Spleen (tissue), 11 donors: ENCODE measurements at regions not wholly inside any gene's neighbourhood (a gene's known extent, or its start where the extent isn't known, plus 50 kb on each side); places are given as distances from the start of the nearest gene placed in this dataset.

Source experiments
- DNase-seq: peaks from one replicate; pipeline ENCODE4 v3.0.0-alpha.2; 2020
- H3K27ac ChIP-seq, 8 donors: fragments of 200-600 bp; sonication (generic) in 7 of 8; 1 replicate in 4 of 8; 2 replicates in 4 of 8; pipeline versions ENCODE4 v1.5.0 to v1.8.0; 2016 to 2021; ENCODE audit warnings: inconsistent platforms in 4 of 8, mild to moderate bottlenecking in 4 of 8, moderate library complexity in 1 of 8
- H3K27me3 ChIP-seq, 7 donors: fragments of 200-600 bp; sonication (generic) in 6 of 7; replicated peaks in 1 of 7; 1 replicate in 4 of 7; 2 replicates in 3 of 7; pipeline versions ENCODE4 v1.5.0 to v1.8.0; 2016 to 2021; ENCODE audit warnings: inconsistent platforms in 3 of 7, mild to moderate bottlenecking in 1 of 7
- H3K36me3 ChIP-seq, 6 donors: fragments of 200-600 bp; sonication (generic) in 5 of 6; 1 replicate in 4 of 6; 2 replicates in 2 of 6; pipeline versions ENCODE4 v1.5.0 to v1.8.0; 2016 to 2021; ENCODE audit warnings: inconsistent platforms in 2 of 6
- H3K4me1 ChIP-seq, 6 donors: fragments of 200-600 bp; sonication (generic) in 5 of 6; 1 replicate in 3 of 6; 2 replicates in 3 of 6; pipeline versions ENCODE4 v1.5.0 to v1.8.0; 2016 to 2021; ENCODE audit warnings: inconsistent platforms in 3 of 6
- H3K4me3 ChIP-seq, 8 donors: fragments of 200-600 bp; sonication (generic) in 7 of 8; 1 replicate in 4 of 8; 2 replicates in 4 of 8; pipeline versions ENCODE4 v1.5.0 to v1.8.0; 2016 to 2021; ENCODE audit warnings: inconsistent platforms in 4 of 8, mild to moderate bottlenecking in 4 of 8, moderate library complexity in 2 of 8
- H3K9me3 ChIP-seq, 8 donors: fragments of 200-600 bp; sonication (generic) in 7 of 8; 1 replicate in 4 of 8; 2 replicates in 4 of 8; pipeline versions ENCODE4 v1.5.0 to v1.8.0; 2016 to 2021; ENCODE audit warnings: inconsistent platforms in 4 of 8
- POLR2A ChIP-seq, 3 donors: fragments of 450-650 bp; IDR thresholded peaks; one replicate each; pipeline ENCODE4 v1.5.1; 2017; ENCODE audit warnings: antibody characterized with exemption in 3 of 3, mild to moderate bottlenecking in 1 of 3
- POLR2AphosphoS5 ChIP-seq, 3 donors: sonication (generic); formaldehyde crosslinking; IDR thresholded peaks; one replicate each; pipeline ENCODE4 v1.5.1; 2017; ENCODE audit warnings: antibody characterized with exemption in 3 of 3
- WGBS, 5 donors: extraction: QIAGEN DNeasy Blood & Tissue Kit in 3 of 5; methylation state at CpG; one replicate each; pipeline versions ENCODE4 v1.1.5 to v1.1.7; 2013 to 2018; 5-methylcytosine and 5-hydroxymethylcytosine counted together
- intact Hi-C: fragments of 100-400 bp; cut with DNase I; formaldehyde crosslinking; loops from one replicate; pipeline ENCODE4 v1.15.0; 2023; ENCODE audit warnings: low total_unique reads
- TF ChIP-seq, protein P1 (sequence below), 11 experiments: fragments of 200-600 bp in 7 of 11; fragments of 450-650 bp in 4 of 11; sonication (generic) in 4 of 11; IDR thresholded peaks in 8 of 11; conservative IDR thresholded peaks in 3 of 11; 1 replicate in 7 of 11; 2 replicates in 4 of 11; pipeline versions ENCODE4 v1.4.0 to v1.8.0; 2016 to 2021; ENCODE audit warnings: antibody characterized with exemption in 11 of 11, inconsistent platforms in 4 of 11, mild to moderate bottlenecking in 1 of 11
- donor health status: healthy with polysubstance abuse.
- donor health status: DM: no; HTN: no; CAD: no; lungs with moderate emphysema.
- donor health status: DM: no; HTN: no; CAD: no.
- donor health status: Bipolar disorder and iron deficiency.
- donor health status: healthy.
- donor health status: DM: no; HTN: no; CAD: no.
- donor health status: DM: yes; HTN: yes; CAD: no.

DNA sequence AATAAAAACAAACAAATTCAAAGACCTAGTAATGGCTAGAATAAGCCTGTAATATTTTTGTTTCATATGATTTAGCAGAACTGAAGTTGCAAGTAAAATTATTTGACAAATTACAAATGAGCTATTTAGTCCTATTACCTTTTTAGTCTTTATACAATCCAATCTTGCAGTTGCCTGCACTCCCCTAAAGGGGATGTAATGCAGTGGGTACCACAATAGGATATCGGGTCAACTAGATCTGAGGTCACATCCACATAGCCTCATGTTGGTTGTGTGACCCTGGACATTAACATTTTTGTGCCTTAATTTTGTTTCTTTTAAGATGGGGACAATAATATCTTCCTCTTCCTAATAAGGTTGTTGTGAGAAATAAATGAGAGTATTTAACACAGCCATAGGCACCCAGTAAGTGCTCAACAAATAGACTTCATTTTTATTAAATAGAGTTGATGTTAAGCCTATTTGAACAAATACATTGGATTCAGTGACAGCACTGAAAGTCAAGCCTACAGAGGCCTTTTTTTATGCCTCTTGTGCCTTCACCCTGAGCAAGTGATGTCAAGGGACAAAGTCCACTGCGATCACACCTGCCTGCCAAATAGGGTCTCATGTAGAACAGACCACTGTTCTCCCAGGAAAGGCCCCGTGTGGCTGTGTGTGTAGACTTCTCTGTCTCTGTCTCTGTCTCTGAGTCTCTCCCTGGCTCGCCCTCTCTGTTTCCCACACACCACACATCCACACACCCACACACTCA is 124.8 kb downstream of the EVX1 start:
- H3K36me3 ChIP-seq, result no peaks in the 10 kb centered on the region
- 89 to 93% (median 91%) methylated on average over 4 of the region's 4 CpGs for WGBS, 5 donors
- no peak overlapping the region for H3K27ac ChIP-seq
- H3K9me3 ChIP-seq, result no peaks in the 10 kb centered on the region
- H3K27me3 ChIP-seq, result no peaks in the 10 kb centered on the region
- H3K4me3 ChIP-seq, result no peak overlapping the region
- intact Hi-C loops, result no loop called here
- H3K4me1 ChIP-seq, result peaks cover 0 to 15% (median 0%) of the 10 kb centered on the region in 6 donors
- TF ChIP-seq POLR2AphosphoS5 (IDR thresholded peaks at IDR 0.05) (no peak), POLR2A (IDR thresholded peaks at IDR 0.05) (no peak)
- TF ChIP-seq, protein P1, sequence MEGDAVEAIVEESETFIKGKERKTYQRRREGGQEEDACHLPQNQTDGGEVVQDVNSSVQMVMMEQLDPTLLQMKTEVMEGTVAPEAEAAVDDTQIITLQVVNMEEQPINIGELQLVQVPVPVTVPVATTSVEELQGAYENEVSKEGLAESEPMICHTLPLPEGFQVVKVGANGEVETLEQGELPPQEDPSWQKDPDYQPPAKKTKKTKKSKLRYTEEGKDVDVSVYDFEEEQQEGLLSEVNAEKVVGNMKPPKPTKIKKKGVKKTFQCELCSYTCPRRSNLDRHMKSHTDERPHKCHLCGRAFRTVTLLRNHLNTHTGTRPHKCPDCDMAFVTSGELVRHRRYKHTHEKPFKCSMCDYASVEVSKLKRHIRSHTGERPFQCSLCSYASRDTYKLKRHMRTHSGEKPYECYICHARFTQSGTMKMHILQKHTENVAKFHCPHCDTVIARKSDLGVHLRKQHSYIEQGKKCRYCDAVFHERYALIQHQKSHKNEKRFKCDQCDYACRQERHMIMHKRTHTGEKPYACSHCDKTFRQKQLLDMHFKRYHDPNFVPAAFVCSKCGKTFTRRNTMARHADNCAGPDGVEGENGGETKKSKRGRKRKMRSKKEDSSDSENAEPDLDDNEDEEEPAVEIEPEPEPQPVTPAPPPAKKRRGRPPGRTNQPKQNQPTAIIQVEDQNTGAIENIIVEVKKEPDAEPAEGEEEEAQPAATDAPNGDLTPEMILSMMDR (IDR thresholded peaks at IDR 0.05 in 8 of 11, conservative IDR thresholded peaks at IDR 0.05 in 3 of 11), result no peak
- DNase-seq, result no peak

DNA sequence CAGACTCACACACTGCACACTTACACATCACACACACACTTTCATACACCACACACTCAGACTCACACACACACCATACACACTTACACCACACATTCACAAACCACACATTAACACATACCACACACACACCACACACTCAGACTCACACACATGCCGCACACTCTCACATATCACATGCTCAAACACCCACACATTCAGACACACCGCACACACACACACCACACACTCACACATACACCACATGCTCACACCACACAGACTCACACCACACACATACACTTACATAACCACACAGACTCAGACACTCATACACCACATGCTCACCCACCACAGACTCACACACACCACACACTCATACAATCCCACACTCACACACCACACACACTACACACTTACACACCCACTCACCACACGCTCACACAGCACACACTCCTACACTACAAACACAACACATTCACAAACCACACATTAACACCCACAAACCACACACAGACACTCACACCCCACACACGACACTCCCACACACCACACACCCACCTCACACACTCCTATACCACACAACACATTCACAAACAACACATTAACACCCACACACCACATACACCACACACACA is 125.4 kb downstream of the EVX1 start:
- no peak for DNase-seq
- WGBS, 5 donors, result 85 to 91% (median 86%) methylated on average over 4 of the region's 4 CpGs
- Histone ChIP-seq H3K9me3 (no peaks in the 10 kb centered on the region), H3K27me3 (no peaks in the 10 kb centered on the region), H3K36me3 (no peaks in the 10 kb centered on the region), H3K4me3 (no peak overlapping the region), H3K4me1 (peaks cover 0 to 17% (median 0%) of the 10 kb centered on the region in 6 donors), H3K27ac (no peak overlapping the region)
- intact Hi-C loops, result no loop called here
- TF ChIP-seq, protein P1 (IDR thresholded peaks at IDR 0.05 in 8 of 11, conservative IDR thresholded peaks at IDR 0.05 in 3 of 11), result no peak
- TF ChIP-seq POLR2A (IDR thresholded peaks at IDR 0.05) (no peak), POLR2AphosphoS5 (IDR thresholded peaks at IDR 0.05) (no peak)

DNA sequence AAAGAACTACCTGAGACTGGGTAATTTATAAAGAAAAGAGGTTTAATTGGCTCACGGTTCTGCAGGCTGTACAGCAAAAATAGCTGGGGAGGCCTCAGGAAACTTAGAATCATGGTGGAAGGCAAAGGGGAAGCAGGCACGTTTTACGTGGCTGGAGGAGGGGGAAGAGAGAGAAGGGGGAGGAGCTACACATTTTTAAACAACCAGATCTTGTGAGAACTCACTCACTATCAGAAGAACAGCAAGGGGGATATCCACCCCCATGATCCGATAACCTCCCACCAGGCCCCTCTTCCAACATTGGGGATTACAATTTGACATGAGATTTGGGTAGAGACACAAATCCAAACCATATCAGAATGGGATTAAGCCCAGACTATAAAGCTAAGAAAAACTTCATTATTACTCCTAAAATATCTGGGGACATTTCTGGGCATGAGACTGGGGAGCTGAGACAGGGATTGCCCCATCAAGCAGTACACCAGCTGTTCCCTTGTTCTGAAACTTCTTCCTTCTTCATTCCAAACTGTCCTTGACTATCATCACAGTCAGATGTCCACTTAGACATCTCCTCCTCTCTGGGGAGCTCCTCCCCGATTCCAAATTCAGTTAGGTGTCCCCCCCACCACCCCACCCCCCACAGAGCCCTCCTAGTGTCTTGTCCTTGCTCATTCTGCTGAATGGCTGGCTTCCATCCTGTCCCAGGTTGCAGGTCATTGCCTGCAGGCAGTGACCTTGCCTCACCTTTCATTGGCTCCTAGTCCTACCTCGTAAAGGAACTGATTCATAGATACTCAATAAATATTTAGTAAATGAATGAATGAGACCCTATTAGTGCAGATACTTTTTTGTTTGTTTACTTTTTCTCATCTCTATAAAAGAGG is 132.6 kb downstream of the EVX1 start:
- no peak overlapping the region for H3K4me3 ChIP-seq
- intact Hi-C loops, result no loop called here
- peaks cover 0 to 4% (median 0%) of the 10 kb centered on the region in 6 donors for H3K4me1 ChIP-seq
- H3K9me3 ChIP-seq, result no peaks in the 10 kb centered on the region
- WGBS, 5 donors, result 53 to 69% (median 64%) methylated on average over 6 of the region's 6 CpGs
- no peak overlapping the region for H3K27ac ChIP-seq
- peaks cover 0 to 7% (median 0%) of the 10 kb centered on the region in 7 donors for H3K27me3 ChIP-seq
- no peaks in the 10 kb centered on the region for H3K36me3 ChIP-seq
- DNase-seq, result no peak
- TF ChIP-seq POLR2AphosphoS5 (IDR thresholded peaks at IDR 0.05) (no peak), POLR2A (IDR thresholded peaks at IDR 0.05) (no peak)
- TF ChIP-seq, protein P1 (IDR thresholded peaks at IDR 0.05 in 8 of 11, conservative IDR thresholded peaks at IDR 0.05 in 3 of 11), result no peak
